CD4-positive, alpha-beta T cell treated with Interleukin-4 for 4 hours (primary cell): ENCODE measurements at regions not wholly inside any gene's neighbourhood (a gene's known extent, or its start where the extent isn't known, plus 50 kb on each side); places are given as distances from the start of the nearest gene placed in this dataset.

Experiments used
- DNase-seq: peaks from one replicate; pipeline ENCODE4 v3.0.0-alpha.2; 2020

GRCh38 chr13:80669112-80669511 is 328.2 kb upstream of the SPRY2 start:
- no peak for DNase-seq

DNA sequence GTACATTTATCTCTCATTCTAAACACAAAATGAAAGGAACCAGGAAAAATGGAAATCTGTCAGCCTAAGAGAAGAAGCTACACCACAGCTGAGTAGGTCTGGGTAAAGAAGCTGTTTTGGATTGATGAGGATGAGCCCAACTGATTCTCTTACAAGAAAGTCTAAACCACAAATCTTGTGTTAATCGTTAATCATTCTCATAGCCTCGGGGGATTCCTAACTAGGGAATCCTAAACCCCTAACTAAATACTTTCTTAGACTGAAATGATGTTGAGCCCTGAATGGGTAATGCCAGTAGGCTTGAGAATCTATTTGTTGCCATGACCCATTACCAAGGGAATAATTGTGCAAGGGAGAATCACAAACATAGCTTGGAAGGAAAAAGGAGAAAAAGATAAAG is 327.5 kb upstream of the SPRY2 start:
- DNase-seq, result no peak

DNA sequence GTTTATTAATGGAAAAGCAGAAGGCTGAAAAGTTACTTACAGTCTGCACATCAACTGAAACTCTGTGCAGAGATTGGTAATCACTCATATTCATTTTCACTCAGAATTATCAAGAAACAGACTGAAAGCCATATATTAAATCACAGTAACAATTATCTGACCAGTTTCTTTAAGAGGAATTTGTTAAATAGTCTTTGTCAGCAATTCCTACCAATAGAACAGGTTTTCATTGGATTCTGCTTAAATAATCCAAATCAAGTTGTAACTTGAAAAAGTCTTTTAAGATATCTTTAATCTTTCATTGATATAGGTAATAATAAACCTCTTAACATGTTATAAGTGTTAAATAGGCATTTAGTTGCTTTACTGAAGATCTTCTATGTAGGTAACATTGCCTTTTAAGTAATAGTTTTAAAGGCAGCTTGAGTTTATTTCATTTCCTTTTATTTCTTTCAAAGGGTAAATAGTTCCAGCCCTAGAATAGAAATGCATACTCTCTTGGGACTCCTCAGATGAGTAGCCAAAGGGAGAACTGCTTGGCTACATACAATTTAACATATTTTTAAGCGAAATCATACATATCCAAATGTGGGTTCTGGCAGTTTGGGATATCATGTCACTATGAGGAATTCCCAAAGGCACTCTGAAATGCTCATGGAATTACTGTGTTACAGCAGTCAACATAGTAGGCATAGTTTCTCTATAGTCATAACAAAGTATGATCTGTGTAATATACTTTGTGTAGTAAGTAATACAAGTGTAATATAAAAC is 326.0 kb upstream of the SPRY2 start:
- no peak for DNase-seq

- DNase-seq, result no peak
These were observed 324.9 kb upstream of the SPRY2 start for GRCh38 chr13:80665792-80666333.

- DNase-seq, result no peak
These were observed 324.0 kb upstream of the SPRY2 start for GRCh38 chr13:80664950-80665349.

DNA sequence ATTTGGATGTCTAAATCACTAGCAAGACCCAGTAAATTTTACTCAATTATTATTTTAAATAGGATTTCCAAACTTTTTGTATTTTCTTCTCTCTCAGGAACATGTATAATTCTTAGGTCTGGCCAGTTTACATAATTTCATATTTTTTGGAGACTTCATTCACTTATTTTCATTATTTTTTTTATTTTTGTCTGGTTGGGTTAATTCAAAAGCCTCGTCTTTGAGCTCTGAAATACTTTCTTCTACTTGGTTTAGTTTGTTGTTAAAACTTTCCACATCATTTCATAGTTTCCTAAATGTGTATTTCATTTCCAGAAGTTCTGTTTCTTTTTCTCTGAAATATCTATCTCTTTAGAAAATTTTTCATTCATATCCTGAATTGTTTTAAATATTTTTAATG is 322.9 kb upstream of the SPRY2 start:
- DNase-seq, result no peak

GRCh38 chr13:80658705-80659104 is 317.8 kb upstream of the SPRY2 start:
- no peak for DNase-seq

- DNase-seq, result no peak
These were observed 315.6 kb upstream of the SPRY2 start for GRCh38 chr13:80656512-80656904.

- no peak for DNase-seq
These were observed 315.0 kb upstream of the SPRY2 start for GRCh38 chr13:80655778-80656511.

DNA sequence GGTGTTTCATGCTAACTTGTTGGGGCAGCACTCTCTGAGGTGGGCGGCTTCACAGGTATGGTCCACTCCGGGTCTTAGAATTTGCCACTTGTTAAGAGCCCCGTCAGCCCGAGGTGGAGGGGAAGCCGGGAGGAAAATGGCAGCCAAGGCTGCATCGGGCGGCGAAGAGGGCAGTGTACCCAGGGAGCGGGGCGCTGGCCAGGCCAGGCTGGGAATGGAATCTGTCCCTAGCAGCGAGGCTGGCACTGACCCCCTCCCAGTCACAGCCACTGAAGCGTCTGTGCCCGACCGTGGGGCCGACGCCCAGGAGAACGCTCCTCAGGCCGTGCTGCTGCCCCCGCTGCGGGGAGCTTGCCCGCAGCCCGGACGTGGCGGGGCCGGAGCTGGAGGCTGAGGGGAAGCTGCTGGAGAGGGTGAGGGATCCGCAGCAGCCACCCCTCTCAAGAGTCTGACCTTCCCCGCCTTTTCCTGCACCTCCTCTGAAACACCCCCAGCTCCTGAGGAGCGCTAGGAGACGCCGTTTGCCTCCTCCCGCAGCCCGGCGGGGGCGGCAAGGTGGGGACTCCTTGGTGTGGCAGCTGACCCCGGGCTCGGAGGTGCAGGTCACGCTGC is 313.8 kb upstream of the SPRY2 start:
- no peak for DNase-seq

DNA sequence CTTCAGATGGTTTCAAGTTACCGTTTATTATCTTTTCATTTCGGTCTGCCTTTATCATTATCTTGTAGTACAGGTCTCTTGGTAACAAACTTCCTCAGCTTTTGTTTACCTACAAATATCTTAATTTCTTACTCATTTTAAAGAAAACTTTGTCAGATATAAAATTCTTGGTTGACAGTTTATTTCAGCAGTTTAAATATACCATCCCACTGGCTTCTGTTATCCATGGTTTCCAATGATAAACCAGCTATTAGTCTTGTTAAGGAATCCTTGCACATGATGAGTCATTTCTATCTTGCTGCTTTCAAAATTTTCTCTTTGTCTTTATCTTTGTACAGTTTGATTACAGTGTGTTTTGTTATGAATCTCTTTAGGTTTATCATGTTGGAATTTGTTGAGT is 308.3 kb upstream of the SPRY2 start:
- no peak for DNase-seq

- DNase-seq, result no peak
These were observed 301.7 kb upstream of the SPRY2 start for GRCh38 chr13:80642641-80643040.

- no peak for DNase-seq
These were observed 292.3 kb upstream of the SPRY2 start for GRCh38 chr13:80633251-80633650.

DNA sequence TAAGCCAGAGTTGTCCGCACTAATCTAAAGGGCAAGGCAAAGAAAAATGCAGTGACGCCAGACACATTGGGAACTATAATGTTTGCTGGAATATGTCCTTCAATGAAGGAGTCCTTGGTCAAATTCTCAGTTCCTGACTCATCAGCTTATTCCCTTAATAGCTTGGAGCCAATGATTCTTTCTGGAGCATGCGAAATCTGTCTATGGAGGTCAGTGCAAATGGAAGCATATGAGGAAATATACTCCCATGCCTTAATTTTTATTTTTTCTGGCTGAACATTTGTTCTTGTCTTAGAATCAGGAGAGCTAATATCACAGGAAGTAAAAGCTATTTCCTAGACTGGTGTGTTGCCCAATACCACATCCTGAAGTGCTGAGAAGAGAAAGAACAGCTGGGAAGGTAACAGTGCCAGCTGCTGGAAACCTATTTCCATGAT is 289.8 kb upstream of the SPRY2 start:
- DNase-seq, result no peak

GRCh38 chr13:80618781-80619180 is 277.9 kb upstream of the SPRY2 start:
- DNase-seq, result no peak

DNA sequence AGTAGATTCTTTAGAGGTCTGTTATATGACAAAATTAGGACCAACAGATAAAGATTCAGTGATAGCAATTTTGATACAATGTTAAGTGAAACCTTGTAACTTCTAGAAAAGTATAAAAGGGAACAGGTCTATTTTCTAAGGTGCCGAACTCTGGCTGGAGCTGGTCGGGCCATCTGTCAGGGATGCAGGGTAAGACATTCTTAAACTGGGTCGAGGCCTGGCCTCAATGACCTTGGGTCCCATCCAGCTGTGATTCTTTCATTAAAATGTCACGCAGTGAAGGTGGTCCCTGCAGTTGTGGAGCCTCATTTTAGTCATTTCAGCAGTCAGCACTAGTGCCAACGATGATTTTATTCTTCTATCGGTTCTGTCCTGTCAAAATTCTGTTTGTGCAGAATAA is 271.9 kb upstream of the SPRY2 start:
- no peak for DNase-seq

DNA sequence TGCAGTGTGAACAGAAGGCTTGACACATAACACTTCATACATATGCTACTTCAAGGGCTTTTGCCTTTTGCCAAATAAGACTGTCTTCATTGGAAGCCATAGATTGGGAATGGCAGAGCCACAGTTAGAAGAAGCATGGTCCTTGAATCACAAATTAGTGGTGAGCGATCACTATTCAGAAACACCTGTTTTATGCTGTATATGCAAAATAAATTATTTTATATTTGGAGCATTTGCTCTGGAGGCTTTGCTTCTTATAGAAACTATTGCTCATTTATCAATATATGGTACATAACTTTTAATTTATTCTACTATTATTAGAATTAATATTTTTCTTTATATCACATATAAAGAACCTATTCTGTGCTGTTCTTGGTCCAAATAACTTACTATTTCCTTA is 270.4 kb upstream of the SPRY2 start:
- DNase-seq, result no peak

DNA sequence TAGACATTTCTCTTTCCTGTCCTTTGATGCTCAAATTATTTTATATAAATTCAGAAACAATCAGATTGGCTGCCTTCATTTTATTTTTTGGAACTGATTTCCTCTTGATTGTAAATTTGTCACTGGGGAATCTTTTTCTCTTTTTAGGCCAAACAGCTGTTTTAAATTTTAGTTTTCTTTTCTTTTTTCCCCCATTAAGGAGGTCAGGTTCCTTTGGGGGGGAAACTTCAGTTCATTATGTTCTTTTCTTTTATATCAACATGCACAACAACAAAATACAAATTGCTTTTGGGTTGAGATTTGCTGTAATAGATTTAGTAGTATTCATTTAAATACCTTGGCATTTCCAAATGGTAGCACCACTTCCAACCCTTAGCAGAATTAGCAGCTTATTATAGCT is 264.8 kb upstream of the SPRY2 start:
- DNase-seq, result no peak

DNA sequence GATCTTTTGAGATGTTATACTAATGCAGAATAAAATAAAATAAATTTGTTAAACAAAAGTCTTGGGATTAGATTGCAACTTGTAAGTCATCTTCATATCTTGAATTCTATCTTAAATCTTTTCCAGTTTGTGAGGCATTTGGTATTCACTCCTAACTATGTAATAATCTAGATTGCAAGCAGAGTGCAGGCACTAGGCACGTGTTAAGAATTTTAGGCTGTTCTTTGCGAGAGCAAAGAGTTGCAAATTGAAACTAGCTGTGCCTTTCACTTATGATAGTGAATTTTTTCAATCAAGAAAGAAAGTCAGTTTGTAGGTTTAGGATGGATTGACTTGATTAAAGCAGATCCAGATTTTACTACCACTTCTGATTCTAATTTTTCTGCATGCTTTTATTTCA is 264.1 kb upstream of the SPRY2 start:
- no peak for DNase-seq

DNA sequence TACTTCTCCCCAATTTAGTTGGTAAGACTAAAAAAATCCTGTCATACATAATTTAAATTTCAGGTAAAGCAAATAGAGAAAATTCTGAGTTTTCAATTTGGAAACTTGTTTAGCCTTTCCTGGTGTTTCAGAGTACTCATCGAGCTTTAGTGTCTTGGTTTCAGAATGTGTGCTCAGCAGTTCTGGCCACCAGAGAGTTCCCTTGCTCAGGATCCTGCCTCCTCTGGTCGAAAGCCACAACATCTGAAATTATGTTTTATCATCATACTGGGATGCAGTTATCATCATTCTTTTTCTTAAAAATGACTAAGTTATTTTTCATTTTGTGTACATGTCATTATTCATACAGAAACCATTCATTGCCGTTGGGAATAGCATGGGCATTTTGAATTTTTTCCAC is 263.2 kb upstream of the SPRY2 start:
- no peak for DNase-seq

- DNase-seq, result no peak
These were observed 262.4 kb upstream of the SPRY2 start for GRCh38 chr13:80603351-80603750.

GRCh38 chr13:80599765-80600164 is 258.8 kb upstream of the SPRY2 start:
- DNase-seq, result no peak

DNA sequence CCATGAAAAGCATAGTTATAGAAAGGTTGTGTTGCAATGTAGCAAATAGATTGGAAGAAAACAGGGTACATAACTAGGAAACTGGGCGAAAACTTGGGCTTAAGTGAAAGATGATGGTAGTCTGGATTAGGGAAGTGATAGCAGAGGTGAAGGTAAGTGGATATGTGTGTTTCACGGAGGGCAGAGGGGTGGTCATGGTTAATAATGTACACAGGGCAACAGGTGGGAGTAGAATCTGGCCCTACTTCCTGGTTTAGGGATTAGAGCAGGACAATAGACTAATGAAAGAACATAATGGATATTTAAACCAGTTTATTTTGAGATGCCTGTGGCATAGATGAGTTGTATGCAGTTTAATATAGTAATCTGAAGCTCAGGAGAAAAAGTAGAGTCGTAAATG is 257.3 kb upstream of the SPRY2 start:
- DNase-seq, result no peak
